ENCODE measurements at regions not wholly inside any gene's neighbourhood (a gene's known extent, or its start where the extent isn't known, plus 50 kb on each side); places are given as distances from the start of the nearest gene placed in this dataset.

DNA sequence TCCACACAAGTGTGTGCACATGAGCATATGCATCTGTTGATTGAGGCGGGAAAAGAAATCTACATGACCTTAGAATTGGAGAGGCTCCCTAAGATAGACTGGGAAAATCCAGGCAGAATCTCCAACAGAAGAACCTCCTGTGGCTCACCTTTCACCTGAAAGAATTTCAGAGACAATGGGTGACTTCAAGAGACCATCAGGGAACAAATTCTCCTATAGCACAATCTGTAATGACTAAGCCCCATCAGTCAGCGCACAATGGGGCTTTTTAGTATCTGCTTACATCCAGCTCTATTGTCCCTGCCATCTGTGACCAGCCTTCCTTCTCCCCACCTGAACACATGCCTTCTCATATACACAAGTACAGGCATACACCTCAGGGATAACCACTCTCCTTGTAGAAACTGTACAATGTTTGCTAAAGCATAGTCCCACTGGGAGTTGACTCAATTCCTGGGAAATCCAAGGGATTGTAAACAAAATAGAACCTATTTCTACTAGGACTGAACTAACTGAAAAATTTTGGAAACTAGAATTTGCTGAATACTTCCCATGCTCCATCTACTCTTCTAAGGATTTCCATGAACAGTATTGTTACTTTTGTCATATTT is 150.8 kb upstream of the STXBP5 start:
- TF ChIP-seq, protein P1, sequence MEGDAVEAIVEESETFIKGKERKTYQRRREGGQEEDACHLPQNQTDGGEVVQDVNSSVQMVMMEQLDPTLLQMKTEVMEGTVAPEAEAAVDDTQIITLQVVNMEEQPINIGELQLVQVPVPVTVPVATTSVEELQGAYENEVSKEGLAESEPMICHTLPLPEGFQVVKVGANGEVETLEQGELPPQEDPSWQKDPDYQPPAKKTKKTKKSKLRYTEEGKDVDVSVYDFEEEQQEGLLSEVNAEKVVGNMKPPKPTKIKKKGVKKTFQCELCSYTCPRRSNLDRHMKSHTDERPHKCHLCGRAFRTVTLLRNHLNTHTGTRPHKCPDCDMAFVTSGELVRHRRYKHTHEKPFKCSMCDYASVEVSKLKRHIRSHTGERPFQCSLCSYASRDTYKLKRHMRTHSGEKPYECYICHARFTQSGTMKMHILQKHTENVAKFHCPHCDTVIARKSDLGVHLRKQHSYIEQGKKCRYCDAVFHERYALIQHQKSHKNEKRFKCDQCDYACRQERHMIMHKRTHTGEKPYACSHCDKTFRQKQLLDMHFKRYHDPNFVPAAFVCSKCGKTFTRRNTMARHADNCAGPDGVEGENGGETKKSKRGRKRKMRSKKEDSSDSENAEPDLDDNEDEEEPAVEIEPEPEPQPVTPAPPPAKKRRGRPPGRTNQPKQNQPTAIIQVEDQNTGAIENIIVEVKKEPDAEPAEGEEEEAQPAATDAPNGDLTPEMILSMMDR (IDR thresholded peaks at IDR 0.05): no peak
- TF ChIP-seq POLR2A (IDR thresholded peaks at IDR 0.05): no peak
